BLaER1 treated with 17β-estradiol and CSF1 and Interleukin-3, amounts not matched to agents 10 nM and 100 nM (cell line): ENCODE measurements at regions not wholly inside any gene's neighbourhood (a gene's known extent, or its start where the extent isn't known, plus 50 kb on each side); places are given as distances from the start of the nearest gene placed in this dataset.
A peak's percentile ranks its signal among the peaks of the same experiment; 100 is the strongest.

Experiments used
- H3K27ac ChIP-seq, 11 experiments: shearing (Covaris generic); formaldehyde crosslinking; 2 replicates each; pipeline ENCODE4 v1.8.1; 2022
- H3K27me3 ChIP-seq, 11 experiments: shearing (Covaris generic); formaldehyde crosslinking; 2 replicates each; pipeline ENCODE4 v1.8.1; 2022
- H3K36me3 ChIP-seq, 11 experiments: shearing (Covaris generic); formaldehyde crosslinking; 2 replicates each; pipeline ENCODE4 v1.8.1; 2022
- H3K4me1 ChIP-seq, 10 experiments: shearing (Covaris generic); formaldehyde crosslinking; 2 replicates each; pipeline ENCODE4 v1.8.1; 2022
- H3K4me2 ChIP-seq, 11 experiments: shearing (Covaris generic); formaldehyde crosslinking; 2 replicates each; pipeline ENCODE4 v1.8.1; 2022
- H3K4me3 ChIP-seq, 10 experiments: shearing (Covaris generic); formaldehyde crosslinking; 2 replicates each; pipeline ENCODE4 v1.8.1; 2022
- H3K9ac ChIP-seq, 11 experiments: shearing (Covaris generic); formaldehyde crosslinking; 2 replicates each; pipeline ENCODE4 v1.8.1; 2022
- H3K9me3 ChIP-seq, 11 experiments: shearing (Covaris generic); formaldehyde crosslinking; replicated peaks in 1 of 11; 2 replicates each; pipeline ENCODE4 v1.8.1; 2022
- H4K20me1 ChIP-seq, 11 experiments: shearing (Covaris generic); formaldehyde crosslinking; 2 replicates each; pipeline ENCODE4 v1.8.1; 2022
- Cebpa-rat ChIP-seq, 11 experiments: shearing (Covaris generic); IDR thresholded peaks; 2 replicates each; pipeline ENCODE4 v1.8.1; 2022

DNA sequence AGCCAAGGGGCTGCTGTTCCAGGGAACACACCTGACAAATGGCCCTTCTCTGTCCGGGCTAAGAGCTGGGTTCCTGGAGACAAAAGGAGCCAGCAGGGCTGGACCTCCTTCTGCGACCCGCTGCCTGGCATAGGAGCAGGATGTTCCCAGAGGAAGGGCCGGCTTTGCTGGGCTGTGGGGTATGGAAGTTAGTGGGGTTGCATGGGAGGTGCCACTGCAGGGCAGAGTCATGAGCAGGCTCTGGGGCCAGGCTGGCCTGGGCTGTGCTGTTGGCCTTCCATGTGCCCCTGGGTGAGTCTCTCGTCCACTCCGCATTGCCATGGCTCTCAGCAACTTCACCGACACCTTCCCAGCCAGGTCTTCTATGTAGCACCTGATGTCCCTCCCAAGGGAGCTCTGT, 507.6 kb downstream of the PTPRU start:
- H3K36me3 ChIP-seq: no peaks in the 10 kb centered on the region
- H3K4me3 ChIP-seq: no peak overlapping the region
- peaks cover 0 to 9% (median 0%) of the 10 kb centered on the region in 11 experiments; a peak in 5 of 22 replicates for H4K20me1 ChIP-seq
- no peak for TF ChIP-seq Cebpa-rat (IDR thresholded peaks at IDR 0.05)
- H3K27me3 ChIP-seq: no peaks in the 10 kb centered on the region
- H3K9ac ChIP-seq: no peak overlapping the region
- no peak overlapping the region for H3K4me2 ChIP-seq
- H3K27ac ChIP-seq: no peak overlapping the region
- H3K9me3 ChIP-seq: no peaks in the 10 kb centered on the region
- no peaks in the 10 kb centered on the region for H3K4me1 ChIP-seq

DNA sequence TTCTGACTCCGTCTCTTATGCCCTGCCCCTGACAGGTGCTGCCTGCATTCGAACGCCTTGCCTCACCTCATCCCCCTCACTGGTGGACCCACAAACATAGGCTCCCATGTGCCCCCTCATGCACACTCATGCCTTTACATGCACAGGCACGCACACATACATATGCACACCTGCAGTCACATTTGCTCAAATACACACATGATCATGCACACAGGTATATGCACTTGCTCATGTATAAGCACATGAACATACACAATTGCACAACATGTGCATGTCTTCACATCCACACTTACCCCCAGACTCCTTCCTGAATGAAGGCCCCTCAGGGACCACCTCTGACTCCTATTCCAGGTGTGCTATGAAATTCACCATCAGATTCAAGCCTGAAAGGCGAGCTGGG, 506.9 kb downstream of the PTPRU start:
- no peak overlapping the region for H3K4me2 ChIP-seq
- H3K4me3 ChIP-seq: no peak overlapping the region
- no peaks in the 10 kb centered on the region for H3K9me3 ChIP-seq
- no peaks in the 10 kb centered on the region for H3K36me3 ChIP-seq
- peaks cover 0 to 12% (median 0%) of the 10 kb centered on the region in 11 experiments; a peak in 7 of 22 replicates for H4K20me1 ChIP-seq
- no peak overlapping the region for H3K9ac ChIP-seq
- H3K27ac ChIP-seq: no peak overlapping the region
- no peak for TF ChIP-seq Cebpa-rat (IDR thresholded peaks at IDR 0.05)
- no peaks in the 10 kb centered on the region for H3K27me3 ChIP-seq
- H3K4me1 ChIP-seq: no peaks in the 10 kb centered on the region

DNA sequence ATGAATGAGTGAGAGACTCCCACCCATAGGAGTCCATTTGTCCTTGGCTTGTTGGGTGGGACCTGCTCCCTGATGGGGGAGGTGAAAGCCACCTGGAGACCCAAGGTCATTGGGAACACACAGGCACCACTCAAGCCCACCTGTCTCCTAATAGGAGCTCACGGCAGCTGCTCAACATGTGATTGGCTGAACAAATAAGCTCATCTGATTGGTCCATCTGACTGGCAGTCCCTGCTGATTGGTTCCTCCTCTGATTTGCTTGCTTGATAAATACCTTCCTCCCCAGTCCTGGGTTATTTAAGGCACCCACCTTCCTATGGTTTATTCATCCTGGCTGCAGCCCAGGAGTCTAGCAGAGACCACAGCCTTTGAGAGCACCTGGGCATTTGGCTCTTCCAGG, 502.9 kb downstream of the PTPRU start:
- Histone ChIP-seq H3K9me3 (no peaks in the 10 kb centered on the region), H3K27me3 (no peaks in the 10 kb centered on the region), H3K27ac (no peak overlapping the region), H3K4me1 (peaks cover 0 to 5% (median 0%) of the 10 kb centered on the region in 10 experiments; a peak in 1 of 20 replicates), H3K9ac (no peak overlapping the region), H3K4me3 (no peak overlapping the region), H3K4me2 (no peak overlapping the region), H4K20me1 (peaks cover 0 to 5% (median 0%) of the 10 kb centered on the region in 11 experiments; a peak in 6 of 22 replicates), H3K36me3 (no peaks in the 10 kb centered on the region)
- TF ChIP-seq Cebpa-rat (IDR thresholded peaks at IDR 0.05): no peak

DNA sequence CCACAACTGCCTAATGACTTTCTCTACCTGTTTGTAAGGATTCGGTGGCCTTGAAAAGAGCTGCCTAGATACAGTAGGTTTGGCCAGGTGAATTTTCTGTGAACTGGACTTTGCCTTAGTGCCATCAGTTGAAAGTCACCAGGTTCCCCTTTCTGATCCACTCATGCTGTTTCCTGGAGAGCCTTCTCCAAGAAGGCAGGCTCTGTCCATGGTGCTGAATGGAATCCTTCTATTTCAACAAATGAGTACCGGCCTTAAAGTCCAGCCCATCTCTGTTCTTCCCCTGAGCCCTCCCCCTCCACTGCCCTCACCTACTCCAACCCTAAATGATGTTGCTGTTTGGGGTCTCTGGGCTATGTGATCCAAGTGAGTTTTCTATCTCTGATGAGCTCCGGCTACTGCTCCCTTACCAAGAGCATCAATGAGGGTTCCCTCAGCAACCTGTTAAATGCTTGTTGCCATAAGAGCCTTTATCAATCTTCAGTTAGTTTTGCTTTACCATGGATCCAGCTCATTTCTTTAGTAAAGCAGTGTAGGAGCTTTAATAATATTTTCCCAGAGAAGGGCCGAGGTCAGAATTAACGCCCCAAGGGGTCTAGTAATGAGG, 500.4 kb downstream of the PTPRU start:
- Histone ChIP-seq H4K20me1 (peaks cover 0 to 5% (median 0%) of the 10 kb centered on the region in 11 experiments; a peak in 5 of 22 replicates), H3K9ac (no peak overlapping the region), H3K9me3 (no peaks in the 10 kb centered on the region)

DNA sequence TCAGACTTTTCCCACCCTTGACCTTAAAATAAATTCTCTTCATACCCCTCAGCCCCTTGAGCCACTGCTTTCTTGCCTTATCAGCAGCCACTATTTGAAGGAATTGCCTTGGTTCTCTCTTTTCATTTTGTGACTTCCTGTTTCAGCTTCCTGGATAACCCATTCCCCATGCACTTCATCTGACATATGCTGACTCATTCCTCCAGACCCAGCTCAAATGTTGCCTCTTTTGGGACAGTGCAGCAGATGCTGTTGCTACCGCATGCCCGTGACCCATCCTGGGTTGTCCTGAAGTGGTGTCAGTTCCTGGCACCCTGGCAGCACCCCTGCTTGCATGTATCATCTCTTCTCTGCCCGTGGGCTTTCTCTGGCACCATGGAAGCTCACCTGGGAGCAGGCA, 496.1 kb downstream of the PTPRU start:
- no peak for TF ChIP-seq Cebpa-rat (IDR thresholded peaks at IDR 0.05)
- H4K20me1 ChIP-seq: 0 out of 22 replicates have a peak, but pooled peaks cover 0 to 4% (median 0%) of the 10 kb centered on the region in 11 experiments
- peaks cover 7 to 44% (median 19%) of the 10 kb centered on the region in 10 experiments; a peak in 19 of 20 replicates for H3K4me1 ChIP-seq
- peak overlapping the region in 8 of 11 experiments; percentile 36 to 64 (median 47); a peak in 11 of 22 replicates for H3K27ac ChIP-seq
- H3K9ac ChIP-seq: peak overlapping the region in 2 of 11 experiments; percentile 16 to 35; a peak in 1 of 22 replicates
- H3K36me3 ChIP-seq: no peaks in the 10 kb centered on the region
- no peak overlapping the region for H3K4me3 ChIP-seq
- H3K9me3 ChIP-seq: no peaks in the 10 kb centered on the region
- H3K27me3 ChIP-seq: no peaks in the 10 kb centered on the region
- H3K4me2 ChIP-seq: peak overlapping the region; percentile 3 to 95 (median 72); a peak in 19 of 22 replicates

More for the DNA sequence above, 500.4 kb downstream of the PTPRU start:
- Histone ChIP-seq H3K27ac (no peak overlapping the region), H3K4me3 (no peak overlapping the region), H3K4me1 (peaks cover 7 to 29% (median 14%) of the 10 kb centered on the region in 10 experiments; a peak in 19 of 20 replicates), H3K4me2 (no peak overlapping the region), H3K27me3 (no peaks in the 10 kb centered on the region), H3K36me3 (no peaks in the 10 kb centered on the region)
- no peak for TF ChIP-seq Cebpa-rat (IDR thresholded peaks at IDR 0.05)

DNA sequence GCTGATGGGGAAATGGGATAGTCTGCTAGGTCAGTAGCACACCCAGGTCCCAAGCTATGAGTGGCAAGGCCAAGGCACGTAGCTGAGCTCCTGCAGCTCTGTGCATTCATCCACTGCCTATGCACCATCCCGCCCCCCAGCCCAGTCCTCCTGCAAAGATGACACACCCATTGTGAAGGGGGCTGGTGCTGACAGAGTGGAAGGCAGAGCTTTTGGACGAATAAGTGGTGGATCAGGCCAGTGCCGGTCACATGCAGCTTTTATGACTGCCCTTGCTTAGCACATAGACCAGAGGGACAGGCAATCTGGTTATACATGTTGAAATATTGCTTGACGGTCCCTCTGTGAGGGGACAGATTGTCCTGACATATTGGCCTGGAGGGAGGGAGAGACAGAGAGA, 494.3 kb downstream of the PTPRU start:
- Histone ChIP-seq H3K27ac (no peak overlapping the region), H3K9ac (no peak overlapping the region), H4K20me1 (0 out of 22 replicates have a peak, but pooled peaks cover 0 to 4% (median 0%) of the 10 kb centered on the region in 11 experiments), H3K27me3 (no peaks in the 10 kb centered on the region), H3K4me2 (peak overlapping the region in 3 of 11 experiments; percentile 93 to 95 (median 95); a peak in 5 of 22 replicates), H3K4me3 (no peak overlapping the region), H3K9me3 (no peaks in the 10 kb centered on the region), H3K4me1 (peaks cover 7 to 44% (median 19%) of the 10 kb centered on the region in 10 experiments; a peak in 19 of 20 replicates), H3K36me3 (no peaks in the 10 kb centered on the region)
- no peak for TF ChIP-seq Cebpa-rat (IDR thresholded peaks at IDR 0.05)

DNA sequence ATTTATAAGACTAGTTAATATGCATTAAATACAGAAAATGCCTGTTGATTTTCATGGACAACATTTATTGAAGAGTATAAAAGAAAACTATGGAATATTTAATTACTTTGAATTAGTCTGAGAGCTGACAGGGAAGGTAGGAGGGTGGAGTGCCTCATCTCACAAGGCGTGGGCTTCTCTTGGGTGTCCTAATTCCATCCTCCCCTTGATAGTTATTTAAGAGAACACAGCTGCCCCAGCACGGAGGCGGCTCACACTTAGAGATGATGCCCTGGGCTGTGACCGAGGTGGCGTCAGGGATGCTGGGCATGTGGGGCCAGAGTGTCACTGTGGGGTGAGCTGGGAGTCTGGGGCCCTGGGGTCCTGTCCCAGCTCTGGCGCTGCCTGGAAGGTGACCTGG, 493.0 kb downstream of the PTPRU start:
- no peaks in the 10 kb centered on the region for H3K27me3 ChIP-seq
- H3K4me3 ChIP-seq: no peak overlapping the region
- H3K4me2 ChIP-seq: no peak overlapping the region
- H3K36me3 ChIP-seq: no peaks in the 10 kb centered on the region
- H3K9ac ChIP-seq: no peak overlapping the region
- H4K20me1 ChIP-seq: 0 out of 22 replicates have a peak, but pooled peaks cover 0 to 4% (median 0%) of the 10 kb centered on the region in 11 experiments
- H3K27ac ChIP-seq: no peak overlapping the region
- peaks cover 7 to 44% (median 19%) of the 10 kb centered on the region in 10 experiments; a peak in 19 of 20 replicates for H3K4me1 ChIP-seq
- no peak for TF ChIP-seq Cebpa-rat (IDR thresholded peaks at IDR 0.05)
- H3K9me3 ChIP-seq: peaks cover 0 to 5% (median under 1%) of the 10 kb centered on the region in 11 experiments; a peak in 3 of 22 replicates

DNA sequence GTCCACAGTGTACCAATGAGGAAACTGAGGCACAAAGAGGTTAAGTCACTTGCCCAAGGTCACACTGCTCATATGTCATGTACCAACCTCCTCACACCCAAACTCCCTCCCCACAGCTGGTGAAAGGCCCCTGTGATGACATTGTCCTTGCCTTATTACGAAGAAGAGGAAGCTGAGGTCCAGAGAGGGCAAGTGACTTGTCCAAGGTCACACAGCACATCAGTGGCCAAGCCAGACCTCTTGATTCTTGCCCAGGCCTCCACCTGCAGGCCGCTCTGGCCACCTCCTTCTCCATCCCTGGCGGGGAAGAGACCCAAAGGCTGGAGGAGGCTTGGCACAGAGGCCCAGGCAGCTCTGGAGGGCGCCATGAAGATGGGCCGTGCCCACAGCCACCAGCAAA, 492.4 kb downstream of the PTPRU start:
- H3K9ac ChIP-seq: no peak overlapping the region
- H3K27ac ChIP-seq: no peak overlapping the region
- TF ChIP-seq Cebpa-rat (IDR thresholded peaks at IDR 0.05): no peak

DNA sequence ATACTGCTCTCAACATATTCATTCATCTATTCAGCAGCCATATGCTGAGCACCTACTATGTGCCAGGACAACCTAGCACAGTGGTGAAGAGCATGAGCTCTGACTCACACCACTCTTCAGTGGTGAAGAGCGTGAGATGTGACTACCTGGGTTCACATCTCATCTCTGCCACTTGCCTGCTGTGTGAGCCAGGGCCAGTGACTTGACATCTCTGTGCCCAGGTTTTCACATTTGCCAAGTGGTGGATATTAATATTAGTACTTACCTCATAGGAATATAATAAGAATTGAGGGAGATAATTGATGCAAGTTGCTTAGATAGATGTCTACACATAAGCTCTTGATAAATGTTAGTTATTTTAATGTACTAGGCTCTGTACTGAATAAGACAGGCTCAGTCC, 488.9 kb downstream of the PTPRU start:
- TF ChIP-seq Cebpa-rat (IDR thresholded peaks at IDR 0.05): no peak
- H3K4me3 ChIP-seq: no peak overlapping the region

More for the DNA sequence above, 492.4 kb downstream of the PTPRU start:
- Histone ChIP-seq H4K20me1 (0 out of 22 replicates have a peak, but pooled peaks cover 0 to 4% (median 0%) of the 10 kb centered on the region in 11 experiments), H3K4me2 (no peak overlapping the region), H3K4me1 (peaks cover 7 to 40% (median 19%) of the 10 kb centered on the region in 10 experiments; a peak in 19 of 20 replicates), H3K27me3 (no peaks in the 10 kb centered on the region), H3K9me3 (peaks cover 0 to 10% (median 6%) of the 10 kb centered on the region in 11 experiments; a peak in 9 of 22 replicates), H3K36me3 (no peaks in the 10 kb centered on the region), H3K4me3 (no peak overlapping the region)

More for the DNA sequence above, 488.9 kb downstream of the PTPRU start:
- Histone ChIP-seq H4K20me1 (no peaks in the 10 kb centered on the region), H3K27ac (no peak overlapping the region), H3K9me3 (peaks cover 16 to 39% (median 34%) of the 10 kb centered on the region in 11 experiments), H3K4me1 (peaks cover 0 to 7% (median 0%) of the 10 kb centered on the region in 10 experiments; a peak in 3 of 20 replicates), H3K4me2 (no peak overlapping the region), H3K36me3 (peaks cover 0 to 6% (median 0%) of the 10 kb centered on the region in 11 experiments; a peak in 1 of 22 replicates), H3K27me3 (no peaks in the 10 kb centered on the region), H3K9ac (no peak overlapping the region)
